SK-N-DZ (cell line): ENCODE measurements at regions not wholly inside any gene's neighbourhood (a gene's known extent, or its start where the extent isn't known, plus 50 kb on each side); places are given as distances from the start of the nearest gene placed in this dataset.

Source experiments
- DNase-seq: peaks from one replicate; pipeline ENCODE4 v3.0.0-alpha.2; 2015; ENCODE audit warnings: low spot score

DNA sequence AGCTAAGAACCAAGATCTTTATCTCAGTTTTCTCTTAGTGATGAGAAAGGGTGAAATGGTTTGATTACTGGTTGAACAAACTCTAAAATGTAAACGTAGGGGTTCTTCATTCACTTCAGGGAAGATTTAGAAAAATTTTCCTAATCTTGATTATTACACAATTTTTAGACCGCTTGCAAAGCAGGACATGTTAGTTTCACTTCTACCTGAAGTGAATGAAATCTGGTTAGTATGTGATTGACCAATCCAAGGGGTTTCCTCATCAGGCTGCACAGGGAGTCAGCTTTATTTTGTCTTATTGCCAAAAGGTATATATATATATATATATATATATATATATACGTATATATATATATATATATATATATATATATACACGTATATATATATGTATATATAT is 740.4 kb downstream of the TUSC7 start:
- no peak for DNase-seq

DNA sequence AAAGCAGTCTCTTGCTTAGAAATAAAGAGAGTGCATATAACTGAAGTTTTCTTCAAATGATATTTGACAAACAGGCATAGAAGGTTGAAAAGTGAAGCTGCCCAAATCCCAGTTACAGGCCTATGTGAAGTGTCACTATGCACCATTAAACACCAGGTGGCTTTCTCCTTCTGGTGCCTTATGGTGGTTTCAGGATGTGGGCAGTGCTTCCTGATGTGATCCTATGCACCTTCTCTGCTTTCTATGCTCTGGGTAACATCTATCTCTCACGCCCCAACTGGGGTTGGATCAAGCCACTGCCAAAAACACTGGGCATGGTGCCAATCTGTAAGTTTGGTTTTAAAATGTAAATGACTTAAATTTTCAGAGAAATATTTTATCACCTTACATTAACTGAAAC is 744.7 kb downstream of the TUSC7 start:
- DNase-seq: no peak

DNA sequence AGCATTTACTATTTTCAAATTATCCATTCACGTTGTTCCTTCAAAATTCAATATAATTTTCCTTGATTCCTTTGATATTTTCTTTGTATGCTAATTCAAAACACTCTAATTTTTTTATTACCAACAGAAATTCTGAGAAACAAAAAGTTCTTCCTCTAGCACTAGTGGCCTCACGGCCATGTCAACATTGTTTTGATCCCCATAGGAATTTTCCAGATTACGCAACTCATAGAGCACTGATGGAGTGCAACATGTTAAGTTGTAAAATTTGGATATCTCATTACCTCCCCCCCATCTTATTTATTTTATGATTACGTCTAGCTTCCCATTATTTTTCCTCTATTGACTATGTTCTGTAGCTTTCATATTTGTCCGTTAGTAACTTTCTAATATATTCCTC is 745.3 kb downstream of the TUSC7 start:
- DNase-seq: no peak

GRCh38 chr3:117455782-117456181 is 746.2 kb downstream of the TUSC7 start:
- DNase-seq: no peak

DNA sequence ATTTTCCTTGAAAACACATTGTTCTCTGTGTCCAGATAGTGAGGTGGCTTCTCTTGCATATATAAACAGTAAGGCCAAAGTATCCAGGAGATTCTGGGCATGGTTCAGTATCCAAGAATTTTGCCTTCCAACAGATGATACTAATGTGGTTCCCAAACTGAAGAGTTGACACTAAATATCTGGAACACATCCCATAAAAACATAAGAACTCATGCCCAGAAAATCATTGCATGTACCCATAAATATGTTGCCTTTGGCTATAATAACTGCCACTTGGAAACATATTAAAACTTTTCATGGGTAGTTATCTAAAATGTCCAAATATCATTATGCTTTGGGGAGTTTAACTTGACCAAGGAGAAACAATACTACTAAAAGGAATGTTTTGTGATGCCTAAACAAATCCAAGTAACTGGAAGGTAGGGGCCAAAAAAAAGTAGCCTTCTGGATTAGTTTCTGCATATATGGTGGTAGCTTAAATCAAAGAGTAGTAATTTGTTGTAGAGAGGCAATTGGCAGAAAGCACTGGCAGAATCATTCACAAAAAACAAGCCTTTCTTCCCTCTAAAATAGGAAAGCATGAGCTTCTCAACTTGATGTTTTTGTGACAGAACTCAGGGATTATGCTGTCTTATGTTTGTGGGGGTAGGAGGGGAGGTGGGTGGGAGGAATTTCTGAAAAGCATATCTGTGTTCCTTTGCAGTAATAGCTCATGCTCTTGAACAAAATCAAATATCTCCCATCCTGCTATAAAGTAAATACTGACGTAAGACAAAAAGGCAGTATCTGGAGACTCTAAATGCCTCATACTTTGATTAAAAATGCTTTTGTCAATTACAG is 753.9 kb downstream of the TUSC7 start:
- no peak for DNase-seq

DNA sequence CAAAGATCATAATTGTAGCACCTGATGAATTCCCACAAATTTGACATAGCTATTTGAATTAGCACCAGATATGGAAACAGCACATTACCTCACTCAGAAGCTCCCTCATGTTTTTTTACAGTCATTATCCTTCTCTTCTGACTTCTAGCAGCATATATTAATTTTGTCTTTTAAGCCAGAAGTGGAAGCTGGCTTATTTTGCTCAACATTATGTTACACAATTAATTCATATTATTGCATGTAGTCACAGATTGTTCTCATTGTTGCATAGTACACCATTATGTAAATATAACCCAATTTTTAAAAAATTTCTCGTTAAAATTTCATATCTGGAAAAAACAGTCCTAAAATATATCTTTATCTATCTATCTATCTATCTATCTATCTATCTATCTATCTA is 762.3 kb downstream of the TUSC7 start:
- no peak for DNase-seq

DNA sequence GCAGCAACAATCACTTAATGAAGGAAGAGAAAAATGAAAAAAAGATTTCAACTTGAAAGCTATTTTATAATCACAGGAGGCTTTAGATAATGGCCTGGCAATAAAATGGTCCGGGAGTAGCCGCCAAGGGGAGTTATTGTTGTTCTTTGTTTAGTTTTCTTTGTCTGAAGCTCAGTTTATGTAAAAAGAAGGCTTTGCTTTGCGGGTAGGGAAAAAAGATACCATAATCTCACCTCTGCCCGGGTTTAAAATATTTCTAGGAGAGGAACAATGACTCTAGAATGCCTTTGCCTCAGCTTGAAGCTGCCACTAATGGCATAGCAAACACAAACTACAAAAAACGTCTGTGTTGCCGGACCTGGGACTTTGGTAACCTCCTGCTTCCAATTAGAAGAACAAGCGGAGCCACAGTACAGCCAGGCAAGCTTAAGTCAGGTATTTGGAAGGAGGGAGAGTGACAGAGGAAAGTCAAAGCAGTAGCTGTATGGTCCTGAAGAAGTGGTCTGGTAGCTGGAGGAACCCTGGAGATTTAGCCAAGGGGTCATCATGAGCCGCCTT is 764.5 kb downstream of the TUSC7 start:
- DNase-seq: no peak

DNA sequence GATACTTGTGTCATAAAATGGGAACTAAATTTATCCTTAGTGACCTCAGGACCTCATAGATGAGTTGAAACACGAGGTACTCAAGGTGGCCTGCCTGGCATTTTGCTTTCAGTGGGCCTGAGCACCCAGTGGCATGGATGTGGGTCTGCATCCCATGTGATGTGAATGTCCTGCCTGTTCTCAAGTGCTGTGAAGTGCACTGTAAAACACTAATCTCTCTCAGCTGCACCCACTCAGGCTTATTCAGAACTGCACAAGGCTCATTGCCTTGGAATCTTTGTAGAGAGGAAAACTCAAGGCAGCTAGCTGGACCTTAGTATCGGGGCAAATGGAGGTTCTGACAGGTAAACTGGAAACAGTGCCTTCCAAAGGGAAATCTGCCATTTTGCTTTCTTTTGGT is 767.0 kb downstream of the TUSC7 start:
- no peak for DNase-seq

DNA sequence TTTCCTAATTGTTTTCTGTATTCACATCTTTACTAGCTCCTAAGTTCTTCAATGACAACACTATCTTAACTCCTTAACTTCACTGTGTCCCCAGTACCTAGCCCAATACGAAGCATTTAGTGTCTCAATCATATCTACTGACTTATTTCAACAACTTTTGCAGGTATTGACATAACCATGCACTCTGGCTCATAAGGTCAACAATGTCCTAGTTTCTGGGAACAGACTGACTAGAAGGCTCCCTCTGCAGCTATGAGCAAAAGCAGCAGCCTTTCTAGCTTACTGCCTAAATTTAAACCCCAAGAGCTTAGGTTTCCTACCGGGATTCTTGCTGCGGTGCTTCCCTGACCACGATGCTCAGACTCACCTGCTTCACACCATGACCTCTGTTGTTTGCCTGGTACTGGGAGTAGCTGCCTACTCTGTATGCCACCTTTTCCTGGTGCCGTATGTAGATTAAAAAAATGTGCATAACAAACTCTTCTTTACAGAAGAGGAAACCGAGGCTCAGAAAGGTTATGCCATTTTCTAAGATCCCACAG is 767.7 kb downstream of the TUSC7 start:
- no peak for DNase-seq

DNA sequence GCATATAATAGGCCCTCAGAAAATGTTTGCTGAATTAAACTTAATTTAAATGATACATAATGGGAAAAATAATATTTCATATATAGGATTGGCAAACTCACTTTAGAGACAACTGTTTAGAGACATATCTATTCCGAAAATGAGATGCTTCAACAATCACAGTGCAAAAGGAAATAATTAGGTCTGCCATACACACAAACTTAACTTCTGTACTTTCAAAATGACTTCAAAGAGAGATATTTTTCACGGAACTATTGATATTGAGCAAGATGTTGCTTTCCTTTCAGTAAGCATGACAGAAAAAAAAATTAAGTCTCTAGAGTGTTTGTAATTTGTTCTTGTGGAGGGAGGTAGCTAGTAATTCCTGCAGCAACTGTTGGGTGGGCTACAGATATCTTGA is 769.5 kb downstream of the TUSC7 start:
- DNase-seq: no peak

- no peak for DNase-seq
These were observed 770.9 kb downstream of the TUSC7 start for GRCh38 chr3:117480525-117480924.

- DNase-seq: no peak
These were observed 771.4 kb downstream of the TUSC7 start for GRCh38 chr3:117480972-117481371.

DNA sequence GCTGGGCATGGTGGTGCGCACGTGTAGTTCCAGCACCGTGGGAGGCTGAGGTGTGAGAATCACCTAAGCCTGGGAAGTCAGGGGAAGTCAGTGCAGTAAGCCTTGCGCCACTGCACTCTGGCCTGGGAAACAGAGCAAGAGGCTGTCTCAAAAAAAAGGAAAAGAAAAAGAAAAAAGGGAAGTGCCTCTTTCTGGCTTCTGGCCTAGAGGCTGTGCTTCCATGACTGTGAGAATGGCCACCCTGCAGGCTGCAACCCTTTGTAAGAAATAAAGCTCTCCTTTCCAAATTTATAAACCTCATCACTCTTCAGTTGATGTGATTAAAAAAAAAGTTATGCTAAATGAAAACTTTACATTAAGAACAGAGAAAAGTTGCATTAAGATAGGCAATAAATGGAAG is 774.3 kb downstream of the TUSC7 start:
- no peak for DNase-seq

- no peak for DNase-seq
These were observed 776.3 kb downstream of the TUSC7 start for GRCh38 chr3:117485841-117486240.

GRCh38 chr3:117486719-117487716 is 777.4 kb downstream of the TUSC7 start:
- DNase-seq: no peak

GRCh38 chr3:117488983-117489382 is 779.4 kb downstream of the TUSC7 start:
- DNase-seq: no peak

GRCh38 chr3:117489663-117490079 is 780.1 kb downstream of the TUSC7 start:
- DNase-seq: no peak

DNA sequence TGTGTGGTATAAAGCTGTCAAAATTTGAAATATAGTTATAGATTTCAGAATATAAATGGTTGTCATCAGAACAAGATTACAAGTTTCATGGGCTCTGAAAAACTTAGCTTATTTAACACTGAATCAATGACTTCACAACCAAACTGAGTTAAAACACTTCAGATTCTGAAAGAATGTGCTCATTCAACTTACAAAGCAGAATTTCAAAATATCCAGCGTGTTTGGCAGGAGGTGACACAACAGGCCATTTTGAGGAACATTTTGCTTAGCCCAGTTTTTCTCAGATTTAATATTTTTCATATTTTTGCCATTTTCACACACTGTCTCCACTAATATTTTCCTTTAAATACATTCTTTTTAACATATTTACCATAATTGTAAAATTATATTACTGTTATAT is 781.1 kb downstream of the TUSC7 start:
- no peak for DNase-seq

DNA sequence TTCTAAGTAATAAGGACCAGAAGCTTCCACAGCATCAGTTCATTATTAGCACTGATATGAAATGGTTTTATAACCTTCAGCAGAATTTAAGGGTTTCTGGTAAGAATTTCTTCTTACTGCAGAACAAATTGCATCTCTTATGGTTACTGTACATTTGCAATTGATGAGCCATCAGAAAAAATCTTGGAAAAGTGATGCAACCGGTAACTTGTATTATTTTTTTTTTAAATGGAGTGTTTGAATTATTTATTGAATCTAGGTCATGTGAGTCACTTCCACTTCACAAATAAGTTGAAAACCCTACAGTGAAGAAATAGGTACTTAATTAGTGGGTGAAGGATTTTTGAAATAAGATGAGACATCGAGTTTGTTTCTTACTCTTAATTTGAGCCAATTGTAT is 786.0 kb downstream of the TUSC7 start:
- no peak for DNase-seq

GRCh38 chr3:117499189-117499870 is 789.8 kb downstream of the TUSC7 start:
- no peak for DNase-seq

DNA sequence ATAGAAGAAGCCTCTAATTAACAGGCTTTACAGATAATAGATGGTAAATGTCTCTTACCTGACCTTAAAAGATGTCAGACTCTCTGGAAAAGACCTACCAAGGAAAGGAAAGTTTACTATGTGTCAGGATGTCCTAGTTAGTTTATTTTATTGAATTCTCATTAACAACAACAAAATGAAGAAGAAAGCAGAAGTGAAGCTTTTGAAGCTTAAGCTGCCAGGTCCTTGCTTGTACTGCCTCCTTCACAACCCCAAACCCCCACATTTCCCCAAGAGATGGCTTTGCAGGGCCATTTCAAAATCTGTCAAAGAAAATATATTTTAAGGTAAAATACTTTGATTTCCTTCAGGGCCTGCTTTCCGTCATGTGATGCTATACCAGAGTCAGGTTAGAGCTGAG is 798.4 kb downstream of the TUSC7 start:
- DNase-seq: no peak
